ENCODE measurements at regions not wholly inside any gene's neighbourhood (a gene's known extent, or its start where the extent isn't known, plus 50 kb on each side); places are given as distances from the start of the nearest gene placed in this dataset.
"Not testable (repeated sequence)": the region's sequence is repeated elsewhere in the genome, so short reads cannot be mapped to it uniquely, and the experiment has no call there.

DNA sequence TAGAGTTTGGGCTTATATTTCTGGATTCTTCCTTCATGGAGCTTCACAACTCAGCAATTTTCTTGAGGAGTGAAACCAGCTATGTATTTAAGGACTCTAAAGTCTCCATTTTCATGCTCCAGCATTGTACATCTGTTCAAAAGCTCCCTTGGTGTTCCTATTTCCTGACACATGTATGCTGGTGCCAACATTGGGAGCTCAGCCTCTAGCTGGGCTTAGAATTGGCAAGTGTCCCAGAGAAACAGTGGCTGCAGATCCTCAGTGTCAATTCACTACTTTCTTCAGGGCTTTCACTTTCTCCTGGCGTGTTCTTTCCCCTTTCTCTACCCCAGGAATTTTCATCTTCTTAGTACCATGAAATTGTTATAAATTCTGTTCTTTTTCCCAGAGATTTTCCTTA, 103.1 kb downstream of the ZNF467 start:
- peak; percentile 19 for DNase-seq (ENCODE audit: extremely low read depth, low read depth)
- TF ChIP-seq, protein P1, sequence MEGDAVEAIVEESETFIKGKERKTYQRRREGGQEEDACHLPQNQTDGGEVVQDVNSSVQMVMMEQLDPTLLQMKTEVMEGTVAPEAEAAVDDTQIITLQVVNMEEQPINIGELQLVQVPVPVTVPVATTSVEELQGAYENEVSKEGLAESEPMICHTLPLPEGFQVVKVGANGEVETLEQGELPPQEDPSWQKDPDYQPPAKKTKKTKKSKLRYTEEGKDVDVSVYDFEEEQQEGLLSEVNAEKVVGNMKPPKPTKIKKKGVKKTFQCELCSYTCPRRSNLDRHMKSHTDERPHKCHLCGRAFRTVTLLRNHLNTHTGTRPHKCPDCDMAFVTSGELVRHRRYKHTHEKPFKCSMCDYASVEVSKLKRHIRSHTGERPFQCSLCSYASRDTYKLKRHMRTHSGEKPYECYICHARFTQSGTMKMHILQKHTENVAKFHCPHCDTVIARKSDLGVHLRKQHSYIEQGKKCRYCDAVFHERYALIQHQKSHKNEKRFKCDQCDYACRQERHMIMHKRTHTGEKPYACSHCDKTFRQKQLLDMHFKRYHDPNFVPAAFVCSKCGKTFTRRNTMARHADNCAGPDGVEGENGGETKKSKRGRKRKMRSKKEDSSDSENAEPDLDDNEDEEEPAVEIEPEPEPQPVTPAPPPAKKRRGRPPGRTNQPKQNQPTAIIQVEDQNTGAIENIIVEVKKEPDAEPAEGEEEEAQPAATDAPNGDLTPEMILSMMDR (IDR thresholded peaks at IDR 0.05; ENCODE audit: low read depth, low read length, missing control alignments): no peak
- no peak overlapping the region for H3K4me3 ChIP-seq (replicated peaks; ENCODE audit: low read depth, low read length)

DNA sequence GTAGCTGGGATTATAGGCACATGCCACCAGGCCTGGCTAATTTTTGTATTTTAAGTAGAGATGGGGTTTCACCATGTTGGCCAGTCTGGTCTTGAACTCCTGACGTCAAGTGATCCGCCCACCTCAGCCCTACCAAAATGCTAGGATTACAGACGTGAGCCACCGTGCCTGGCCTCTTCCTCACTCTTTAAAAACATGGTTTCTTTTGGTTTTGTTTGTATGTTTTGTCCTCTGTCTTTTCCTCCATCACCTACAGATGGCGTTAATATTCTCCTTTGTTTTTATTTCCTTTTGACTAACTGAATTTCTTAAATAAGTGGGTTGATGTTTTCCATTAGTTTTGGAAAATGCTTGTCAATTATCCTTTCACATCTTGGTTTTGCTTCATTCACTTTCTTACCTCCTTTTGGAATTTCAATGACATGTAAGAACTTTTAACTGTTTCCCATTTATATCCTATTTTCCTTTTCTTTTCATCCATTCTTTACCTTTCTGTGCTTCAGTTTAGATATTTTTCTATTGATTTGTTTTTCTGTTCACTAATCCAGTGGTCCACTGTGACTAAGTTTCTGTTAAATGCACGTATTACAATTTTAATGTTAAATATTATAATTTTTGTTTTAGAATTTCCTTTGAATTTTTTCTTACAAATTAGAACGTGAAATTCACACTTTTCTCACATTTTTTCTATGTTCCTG, 104.1 kb downstream of the ZNF467 start:
- peak; percentile 21 for DNase-seq (ENCODE audit: extremely low read depth, low read depth)
- H3K4me3 ChIP-seq (replicated peaks; ENCODE audit: low read depth, low read length): no peak overlapping the region
- TF ChIP-seq, protein P1 (IDR thresholded peaks at IDR 0.05; ENCODE audit: low read depth, low read length, missing control alignments): peak; percentile 30

DNA sequence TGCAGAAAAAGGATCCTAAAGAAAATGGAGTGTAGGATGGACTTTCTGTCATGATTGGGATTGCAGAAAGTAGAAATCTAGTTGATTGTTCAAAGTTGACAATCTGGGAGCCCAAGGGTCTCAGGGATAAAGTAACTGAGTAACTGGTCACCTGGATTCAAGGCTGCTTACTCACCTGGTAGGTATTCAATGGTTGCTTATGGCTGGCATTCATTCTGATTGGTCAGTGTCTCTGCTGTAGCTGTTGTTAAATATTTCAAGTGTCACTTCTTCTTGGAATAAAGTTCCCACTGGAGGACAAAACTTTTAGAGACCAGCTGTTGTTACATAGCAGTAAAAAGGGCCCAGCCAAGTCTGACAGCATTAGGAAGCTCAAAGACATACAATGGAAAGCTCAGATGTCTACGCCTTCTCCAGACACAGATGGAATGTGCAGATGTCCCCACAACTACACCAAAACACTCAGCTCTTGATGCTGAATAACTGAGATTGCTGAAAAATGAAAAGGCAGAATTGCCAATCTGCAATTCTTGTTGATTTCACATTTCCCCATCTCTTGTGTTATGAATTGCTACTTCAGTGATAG, 106.9 kb downstream of the ZNF467 start:
- TF ChIP-seq, protein P1 (IDR thresholded peaks at IDR 0.05; ENCODE audit: low read depth, low read length, missing control alignments): no peak
- H3K4me3 ChIP-seq (replicated peaks; ENCODE audit: low read depth, low read length): no peak overlapping the region
- no peak for DNase-seq (ENCODE audit: extremely low read depth, low read depth)

DNA sequence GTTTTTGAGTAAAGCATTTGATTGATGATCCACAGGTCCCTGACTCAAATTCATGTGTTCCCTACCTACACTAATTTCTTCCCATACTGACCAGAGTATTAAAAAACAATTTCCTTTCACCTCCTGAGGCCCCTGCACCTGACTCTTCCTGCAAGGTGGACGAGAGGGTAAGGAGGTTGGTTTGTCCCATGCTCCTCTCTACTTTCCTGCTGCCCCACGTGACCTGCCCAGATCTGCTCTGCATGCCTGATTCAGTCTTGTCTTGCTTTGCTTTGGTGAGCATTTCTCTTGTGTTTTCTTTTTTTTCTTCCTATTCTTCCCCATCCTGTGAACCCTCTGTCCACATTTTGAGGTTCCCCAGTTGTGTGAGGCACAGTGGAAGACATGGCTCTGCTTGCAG, 107.8 kb downstream of the ZNF467 start:
- H3K4me3 ChIP-seq (replicated peaks; ENCODE audit: low read depth, low read length); DNase-seq (ENCODE audit: extremely low read depth, low read depth): not testable (repeated sequence)

DNA sequence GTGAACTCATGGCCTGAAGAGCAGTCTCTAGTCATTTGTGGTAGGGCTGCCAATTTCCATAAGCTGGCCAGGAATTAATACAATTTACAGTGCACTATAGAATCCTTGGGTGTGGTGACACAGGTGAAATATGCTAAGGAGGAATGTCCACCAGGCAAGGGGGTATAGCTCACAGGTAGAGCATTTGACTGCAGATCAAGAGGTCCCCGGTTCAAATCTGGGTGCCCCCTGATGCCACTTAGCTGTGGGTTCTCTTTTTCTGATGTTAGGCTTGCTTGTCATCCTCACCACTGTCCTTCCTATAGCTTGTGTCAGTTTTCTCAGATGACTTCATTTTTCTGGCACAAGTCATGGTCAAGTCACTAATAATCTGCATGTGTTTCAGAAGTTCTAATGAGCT, 108.7 kb downstream of the ZNF467 start:
- TF ChIP-seq, protein P1 (IDR thresholded peaks at IDR 0.05; ENCODE audit: low read depth, low read length, missing control alignments): no peak
- DNase-seq (ENCODE audit: extremely low read depth, low read depth): no peak
- no peak overlapping the region for H3K4me3 ChIP-seq (replicated peaks; ENCODE audit: low read depth, low read length)

DNA sequence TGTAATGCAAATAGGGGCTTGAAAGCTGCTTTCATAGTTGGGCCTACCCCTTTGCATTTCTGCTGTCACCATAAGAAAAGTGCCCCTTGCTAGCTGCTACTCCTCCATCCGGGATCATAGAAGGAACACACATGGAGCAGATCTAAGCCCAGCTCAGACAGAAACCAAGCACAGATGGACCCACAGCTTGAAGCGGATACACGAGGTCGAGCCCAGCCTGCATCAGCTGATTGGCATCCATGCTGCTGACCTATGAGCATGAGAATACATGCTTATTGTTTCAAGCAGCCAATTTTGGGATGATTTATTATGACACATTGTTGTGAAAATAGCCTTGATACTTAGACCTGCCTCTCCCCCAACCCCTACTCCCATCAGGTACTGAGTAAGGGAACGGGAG, 109.2 kb downstream of the ZNF467 start:
- no peak overlapping the region for H3K4me3 ChIP-seq (replicated peaks; ENCODE audit: low read depth, low read length)
- no peak for DNase-seq (ENCODE audit: extremely low read depth, low read depth)
- TF ChIP-seq, protein P1 (IDR thresholded peaks at IDR 0.05; ENCODE audit: low read depth, low read length, missing control alignments): no peak

DNA sequence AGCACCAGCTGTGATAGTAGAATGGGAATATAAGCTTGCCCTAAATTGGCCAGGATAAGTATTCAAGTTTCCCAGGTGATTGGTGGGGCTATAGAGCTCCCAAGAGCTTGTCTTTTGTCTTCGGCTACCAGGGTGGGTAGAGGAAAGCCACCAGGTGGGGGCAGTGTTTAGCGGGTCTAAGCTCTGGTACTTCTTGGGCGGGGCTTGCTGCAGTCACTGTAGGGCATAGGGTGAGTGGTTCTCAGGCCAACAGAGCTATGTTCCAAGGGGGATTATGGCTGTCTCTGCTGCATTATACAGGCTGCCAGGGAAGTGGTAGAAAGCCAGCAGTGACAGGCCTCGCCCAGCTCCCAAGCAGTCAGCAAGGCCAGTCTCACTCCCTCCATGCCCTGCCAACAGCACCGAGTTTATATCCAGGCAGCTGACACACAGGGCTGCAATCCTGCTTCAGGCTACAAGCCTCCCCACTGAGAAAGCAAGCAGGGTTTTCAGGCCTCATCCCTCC, 110.7 kb downstream of the ZNF467 start:
- DNase-seq (ENCODE audit: extremely low read depth, low read depth): peak; percentile 16
- no peak overlapping the region for H3K4me3 ChIP-seq (replicated peaks; ENCODE audit: low read depth, low read length)

More for the DNA sequence above, 110.7 kb downstream of the ZNF467 start:
- TF ChIP-seq, protein P1 (IDR thresholded peaks at IDR 0.05; ENCODE audit: low read depth, low read length, missing control alignments): peak; percentile 78

All from HFF-Myc (cell line).